Effector memory CD8-positive, alpha-beta T cell (primary cell): ENCODE measurements at regions not wholly inside any gene's neighbourhood (a gene's known extent, or its start where the extent isn't known, plus 50 kb on each side); places are given as distances from the start of the nearest gene placed in this dataset.

Experiments used
- ATAC-seq: fragments of 150-1000 bp; cut with Tn5 transposase; replicated peaks from 2 replicates; pipeline ENCODE4 v1.10.0; 2021; ENCODE audit warnings: mild to moderate bottlenecking, moderate library complexity
- DNase-seq, 3 experiments: peaks; one replicate each; pipeline ENCODE4 v3.0.0; 2021
- H3K27ac Mint-ChIP-seq, 2 donors: one replicate each; pipeline ENCODE4 v1.8.0; 2022; ENCODE audit warnings: mild to moderate bottlenecking in 2 of 2, mixed read lengths in 2 of 2, moderate library complexity in 2 of 2
- H3K27me3 Mint-ChIP-seq, 2 donors: one replicate each; pipeline ENCODE4 v1.8.0; 2022; ENCODE audit warnings: mixed read lengths in 2 of 2
- H3K36me3 Mint-ChIP-seq: one replicate; pipeline ENCODE4 v1.8.0; 2022; ENCODE audit warnings: mild to moderate bottlenecking, moderate library complexity, mixed read lengths; ENCODE audit not compliant: insufficient read depth
- H3K4me1 Mint-ChIP-seq, 2 donors: one replicate each; pipeline ENCODE4 v1.8.0; 2022; ENCODE audit warnings: low read depth in 2 of 2, mixed read lengths in 2 of 2
- H3K4me3 Mint-ChIP-seq, 2 donors: one replicate each; pipeline ENCODE4 v1.8.0; 2022; ENCODE audit warnings: mild to moderate bottlenecking in 2 of 2, mixed read lengths in 2 of 2, moderate library complexity in 2 of 2
- H3K9me3 Mint-ChIP-seq, 2 donors: one replicate each; pipeline ENCODE4 v1.8.0; 2022; ENCODE audit warnings: mixed read lengths in 2 of 2

GRCh38 chr18:11408555-11409065 lies 200.8 kb upstream of the SLC35G4 start:
- peaks cover 0 to 2% of the 10 kb centered on the region in 2 donors for H3K9me3 Mint-ChIP-seq
- H3K4me3 Mint-ChIP-seq, result no peak overlapping the region
- ATAC-seq (no peak), DNase-seq (no peak)
- H3K36me3 Mint-ChIP-seq, result no peaks in the 10 kb centered on the region
- H3K27ac Mint-ChIP-seq, result no peak overlapping the region
- no peaks in the 10 kb centered on the region for H3K4me1 Mint-ChIP-seq
- H3K27me3 Mint-ChIP-seq, result no peaks in the 10 kb centered on the region

GRCh38 chr18:11407940-11408339 lies 201.5 kb upstream of the SLC35G4 start:
- ATAC-seq (no peak), DNase-seq (no peak)
- Mint-ChIP-seq H3K27ac (no peak overlapping the region), H3K27me3 (no peaks in the 10 kb centered on the region), H3K9me3 (peaks cover 0 to 2% of the 10 kb centered on the region in 2 donors), H3K36me3 (no peaks in the 10 kb centered on the region), H3K4me3 (no peak overlapping the region), H3K4me1 (no peaks in the 10 kb centered on the region)

- H3K9me3 Mint-ChIP-seq, result peaks cover 0 to 2% of the 10 kb centered on the region in 2 donors
- ATAC-seq, result no peak
- H3K4me1 Mint-ChIP-seq, result no peaks in the 10 kb centered on the region
- DNase-seq, result no peak
- no peaks in the 10 kb centered on the region for H3K36me3 Mint-ChIP-seq
- H3K4me3 Mint-ChIP-seq, result no peak overlapping the region
- no peaks in the 10 kb centered on the region for H3K27me3 Mint-ChIP-seq
- H3K27ac Mint-ChIP-seq, result no peak overlapping the region
These were observed 203.6 kb upstream of the SLC35G4 start for GRCh38 chr18:11405804-11406203.

- no peaks in the 10 kb centered on the region for H3K9me3 Mint-ChIP-seq
- H3K4me3 Mint-ChIP-seq, result no peak overlapping the region
- no peak for ATAC-seq
- H3K4me1 Mint-ChIP-seq, result no peaks in the 10 kb centered on the region
- H3K27me3 Mint-ChIP-seq, result no peaks in the 10 kb centered on the region
- H3K36me3 Mint-ChIP-seq, result no peaks in the 10 kb centered on the region
- H3K27ac Mint-ChIP-seq, result no peak overlapping the region
- DNase-seq, result no peak
These were observed 208.7 kb upstream of the SLC35G4 start for GRCh38 chr18:11400703-11401102.

- Mint-ChIP-seq H3K4me1 (no peaks in the 10 kb centered on the region), H3K9me3 (peaks cover 0 to 2% of the 10 kb centered on the region in 2 donors), H3K27me3 (no peaks in the 10 kb centered on the region), H3K4me3 (no peak overlapping the region), H3K36me3 (no peaks in the 10 kb centered on the region), H3K27ac (no peak overlapping the region)
- DNase-seq, result no peak
- no peak for ATAC-seq
These were observed 210.8 kb upstream of the SLC35G4 start for GRCh38 chr18:11398625-11399024.

GRCh38 chr18:11392980-11393885 lies 216.2 kb upstream of the SLC35G4 start:
- Mint-ChIP-seq H3K36me3 (no peaks in the 10 kb centered on the region), H3K4me3 (no peak overlapping the region), H3K9me3 (peaks cover 0 to 2% of the 10 kb centered on the region in 2 donors), H3K27ac (no peak overlapping the region), H3K27me3 (no peaks in the 10 kb centered on the region), H3K4me1 (no peaks in the 10 kb centered on the region)
- DNase-seq (no peak), ATAC-seq (no peak)

- DNase-seq, result no peak
- H3K36me3 Mint-ChIP-seq, result no peaks in the 10 kb centered on the region
- ATAC-seq, result no peak
These were observed 217.1 kb upstream of the SLC35G4 start for GRCh38 chr18:11392292-11392691.

GRCh38 chr18:11391661-11392060 lies 217.7 kb upstream of the SLC35G4 start:
- Mint-ChIP-seq H3K4me1 (no peaks in the 10 kb centered on the region), H3K27ac (no peak overlapping the region), H3K9me3 (peaks cover 0 to 2% of the 10 kb centered on the region in 2 donors), H3K27me3 (no peaks in the 10 kb centered on the region), H3K4me3 (no peak overlapping the region), H3K36me3 (no peaks in the 10 kb centered on the region)
- ATAC-seq (no peak), DNase-seq (no peak)

More at GRCh38 chr18:11392292-11392691, 217.1 kb upstream of the SLC35G4 start:
- H3K4me3 Mint-ChIP-seq, result no peak overlapping the region
- H3K4me1 Mint-ChIP-seq, result no peaks in the 10 kb centered on the region
- H3K9me3 Mint-ChIP-seq, result peaks cover 0 to 2% of the 10 kb centered on the region in 2 donors
- no peaks in the 10 kb centered on the region for H3K27me3 Mint-ChIP-seq
- H3K27ac Mint-ChIP-seq, result no peak overlapping the region

- no peak overlapping the region for H3K27ac Mint-ChIP-seq
- no peaks in the 10 kb centered on the region for H3K9me3 Mint-ChIP-seq
- no peaks in the 10 kb centered on the region for H3K4me1 Mint-ChIP-seq
- no peaks in the 10 kb centered on the region for H3K27me3 Mint-ChIP-seq
- H3K36me3 Mint-ChIP-seq, result no peaks in the 10 kb centered on the region
- DNase-seq (no peak), ATAC-seq (no peak)
- H3K4me3 Mint-ChIP-seq, result no peak overlapping the region
These were observed 220.4 kb upstream of the SLC35G4 start for GRCh38 chr18:11388755-11389680.

GRCh38 chr18:11387880-11388279 lies 221.5 kb upstream of the SLC35G4 start:
- H3K27ac Mint-ChIP-seq, result no peak overlapping the region
- no peaks in the 10 kb centered on the region for H3K27me3 Mint-ChIP-seq
- DNase-seq, result no peak
- H3K4me3 Mint-ChIP-seq, result no peak overlapping the region
- ATAC-seq, result no peak
- no peaks in the 10 kb centered on the region for H3K4me1 Mint-ChIP-seq
- H3K9me3 Mint-ChIP-seq, result no peaks in the 10 kb centered on the region
- H3K36me3 Mint-ChIP-seq, result no peaks in the 10 kb centered on the region

- H3K9me3 Mint-ChIP-seq, result peaks cover 1 to 9% of the 10 kb centered on the region in 2 donors
- ATAC-seq (no peak), DNase-seq (no peak)
- H3K4me1 Mint-ChIP-seq, result no peaks in the 10 kb centered on the region
- H3K36me3 Mint-ChIP-seq, result no peaks in the 10 kb centered on the region
- no peaks in the 10 kb centered on the region for H3K27me3 Mint-ChIP-seq
- H3K27ac Mint-ChIP-seq, result no peak overlapping the region
- H3K4me3 Mint-ChIP-seq, result no peak overlapping the region
These were observed 226.0 kb upstream of the SLC35G4 start for GRCh38 chr18:11383381-11383780.

- Mint-ChIP-seq H3K27ac (no peak overlapping the region), H3K27me3 (no peaks in the 10 kb centered on the region), H3K9me3 (peaks cover 3 to 9% of the 10 kb centered on the region in 2 donors), H3K36me3 (no peaks in the 10 kb centered on the region), H3K4me3 (no peak overlapping the region), H3K4me1 (no peaks in the 10 kb centered on the region)
- ATAC-seq (no peak), DNase-seq (no peak)
These were observed 228.4 kb upstream of the SLC35G4 start for GRCh38 chr18:11380968-11381367.

GRCh38 chr18:11379660-11380059 lies 229.7 kb upstream of the SLC35G4 start:
- ATAC-seq, result no peak
- H3K36me3 Mint-ChIP-seq, result no peaks in the 10 kb centered on the region
- H3K27ac Mint-ChIP-seq, result no peak overlapping the region
- no peak for DNase-seq
- no peak overlapping the region for H3K4me3 Mint-ChIP-seq
- H3K4me1 Mint-ChIP-seq, result no peaks in the 10 kb centered on the region
- peaks cover 3 to 9% of the 10 kb centered on the region in 2 donors for H3K9me3 Mint-ChIP-seq
- H3K27me3 Mint-ChIP-seq, result no peaks in the 10 kb centered on the region
